CD4-positive, alpha-beta T cell treated with Interleukin-4 for 1 hour (primary cell): ENCODE measurements at regions not wholly inside any gene's neighbourhood (a gene's known extent, or its start where the extent isn't known, plus 50 kb on each side); places are given as distances from the start of the nearest gene placed in this dataset.
"Not testable (repeated sequence)": the region's sequence is repeated elsewhere in the genome, so short reads cannot be mapped to it uniquely, and the experiment has no call there.

ENCODE experiments used
- DNase-seq, 2 donors: peaks; one replicate each; pipeline ENCODE4 v3.0.0-alpha.2; 2020 to 2022

- DNase-seq, result no peak
These were observed 268.9 kb upstream of the HSFY2 start for GRCh38 chrY:19042306-19042958.

GRCh38 chrY:19026631-19027030 lies 253.1 kb upstream of the HSFY2 start:
- no peak for DNase-seq

- no peak for DNase-seq
These were observed 250.4 kb upstream of the HSFY2 start for GRCh38 chrY:19023934-19024333.

- DNase-seq, result no peak
These were observed 246.7 kb upstream of the HSFY2 start for GRCh38 chrY:19020193-19020592.

GRCh38 chrY:19016990-19017389 lies 243.5 kb upstream of the HSFY2 start:
- no peak for DNase-seq

- no peak for DNase-seq
These were observed 242.3 kb upstream of the HSFY2 start for GRCh38 chrY:19015854-19016253.

GRCh38 chrY:19015213-19015612 lies 241.7 kb upstream of the HSFY2 start:
- no peak for DNase-seq

GRCh38 chrY:19012985-19013384 lies 239.4 kb upstream of the HSFY2 start:
- no peak for DNase-seq

GRCh38 chrY:19011605-19012090 lies 238.1 kb upstream of the HSFY2 start:
- DNase-seq, result no peak

- DNase-seq, result no peak
These were observed 232.7 kb upstream of the HSFY2 start for GRCh38 chrY:19006234-19006633.

GRCh38 chrY:19005579-19005978 lies 232.0 kb upstream of the HSFY2 start:
- no peak for DNase-seq

- DNase-seq, result no peak
These were observed 224.2 kb upstream of the HSFY2 start for GRCh38 chrY:18997635-18998240.

GRCh38 chrY:18993480-18993879 lies 219.9 kb upstream of the HSFY2 start:
- no peak for DNase-seq

- not testable (repeated sequence) for DNase-seq
These were observed 219.1 kb upstream of the HSFY2 start for GRCh38 chrY:18992684-18993083.

GRCh38 chrY:18989356-18989755 lies 215.8 kb upstream of the HSFY2 start:
- DNase-seq, result no peak

- DNase-seq, result no peak
These were observed 192.5 kb upstream of the HSFY2 start for GRCh38 chrY:18966001-18966400.

GRCh38 chrY:18958846-18959245 lies 185.3 kb upstream of the HSFY2 start:
- DNase-seq, result no peak

GRCh38 chrY:18951657-18952435 lies 178.3 kb upstream of the HSFY2 start:
- no peak for DNase-seq

GRCh38 chrY:18951019-18951418 lies 177.5 kb upstream of the HSFY2 start:
- DNase-seq, result no peak

- no peak for DNase-seq
These were observed 163.3 kb upstream of the HSFY2 start for GRCh38 chrY:18936831-18937230.

- no peak for DNase-seq
These were observed 145.7 kb upstream of the HSFY2 start for GRCh38 chrY:18919256-18919655.

- no peak for DNase-seq
These were observed 139.3 kb upstream of the HSFY2 start for GRCh38 chrY:18912846-18913245.

GRCh38 chrY:18909846-18910245 lies 136.3 kb upstream of the HSFY2 start:
- no peak for DNase-seq

GRCh38 chrY:18906198-18906597 lies 132.7 kb upstream of the HSFY2 start:
- DNase-seq, result not testable (repeated sequence)
